HEK293 (cell line): ENCODE measurements at regions not wholly inside any gene's neighbourhood (a gene's known extent, or its start where the extent isn't known, plus 50 kb on each side); places are given as distances from the start of the nearest gene placed in this dataset.

Experiments
- PATZ1 ChIP-seq: fragments of 450-650 bp; formaldehyde crosslinking; IDR thresholded peaks from 2 replicates; pipeline ENCODE4 v1.5.1; 2016; ENCODE audit warnings: missing biosample characterization, missing genetic modification characterization
- ZNF24 ChIP-seq: fragments of 450-650 bp; formaldehyde crosslinking; IDR thresholded peaks from 2 replicates; pipeline ENCODE4 v1.5.1; 2016; ENCODE audit warnings: missing biosample characterization, missing genetic modification characterization
- ZNF48 ChIP-seq: fragments of 450-650 bp; formaldehyde crosslinking; IDR thresholded peaks from 2 replicates; pipeline ENCODE4 v1.5.1; 2016; ENCODE audit warnings: missing biosample characterization, missing genetic modification characterization
- ZNF645 ChIP-seq: fragments of 450-650 bp; formaldehyde crosslinking; IDR thresholded peaks from 2 replicates; pipeline ENCODE4; 2016; ENCODE audit warnings: missing biosample characterization, missing genetic modification characterization
- ZNF785 ChIP-seq: fragments of 450-650 bp; formaldehyde crosslinking; IDR thresholded peaks from 2 replicates; pipeline ENCODE4 v1.5.1; 2016; ENCODE audit warnings: missing biosample characterization, missing genetic modification characterization

- no peak for TF ChIP-seq PATZ1
- TF ChIP-seq ZNF24 (tag by site-specific recombination): no peak
- no peak for TF ChIP-seq ZNF785 (tag by site-specific recombination)
- no peak for TF ChIP-seq ZNF645 (tag by site-specific recombination)
- no peak for TF ChIP-seq ZNF48 (tag by site-specific recombination)
Observed at GRCh38 chrX:153244767-153245166, 65.7 kb downstream of the MAGEA1 start.
